ENCODE measurements at regions not wholly inside any gene's neighbourhood (a gene's known extent, or its start where the extent isn't known, plus 50 kb on each side); places are given as distances from the start of the nearest gene placed in this dataset.
"Not testable (repeated sequence)": the region's sequence is repeated elsewhere in the genome, so short reads cannot be mapped to it uniquely, and the experiment has no call there.

GRCh38 chr1:199490769-199491527 is 536.6 kb upstream of the NR5A2 start:
- DNase-seq (ENCODE audit: low spot score): no peak

- DNase-seq (ENCODE audit: low spot score): no peak
Measured at GRCh38 chr1:199495432-199495831, 532.1 kb upstream of the NR5A2 start.

GRCh38 chr1:199498802-199499201 is 528.7 kb upstream of the NR5A2 start:
- not testable (repeated sequence) for DNase-seq (ENCODE audit: low spot score)

GRCh38 chr1:199508072-199508471 is 519.4 kb upstream of the NR5A2 start:
- DNase-seq (ENCODE audit: low spot score): no peak

- no peak for DNase-seq (ENCODE audit: low spot score)
Measured at GRCh38 chr1:199508653-199509052, 518.9 kb upstream of the NR5A2 start.

- DNase-seq (ENCODE audit: low spot score): no peak
Measured at GRCh38 chr1:199509456-199509855, 518.1 kb upstream of the NR5A2 start.

GRCh38 chr1:199510314-199510713 is 517.2 kb upstream of the NR5A2 start:
- DNase-seq (ENCODE audit: low spot score): no peak

- no peak for DNase-seq (ENCODE audit: low spot score)
Measured at GRCh38 chr1:199512037-199512710, 515.3 kb upstream of the NR5A2 start.

GRCh38 chr1:199515261-199515660 is 512.2 kb upstream of the NR5A2 start:
- DNase-seq (ENCODE audit: low spot score): no peak

GRCh38 chr1:199522338-199522737 is 505.2 kb upstream of the NR5A2 start:
- DNase-seq (ENCODE audit: low spot score): no peak

GRCh38 chr1:199522936-199523335 is 504.6 kb upstream of the NR5A2 start:
- DNase-seq (ENCODE audit: low spot score): no peak

- no peak for DNase-seq (ENCODE audit: low spot score)
Measured at GRCh38 chr1:199529324-199529723, 498.2 kb upstream of the NR5A2 start.

GRCh38 chr1:199533361-199533760 is 494.1 kb upstream of the NR5A2 start:
- DNase-seq (ENCODE audit: low spot score): not testable (repeated sequence)

GRCh38 chr1:199545780-199546179 is 481.7 kb upstream of the NR5A2 start:
- DNase-seq (ENCODE audit: low spot score): no peak

- DNase-seq (ENCODE audit: low spot score): no peak
Measured at GRCh38 chr1:199546323-199546722, 481.2 kb upstream of the NR5A2 start.

- no peak for DNase-seq (ENCODE audit: low spot score)
Measured at GRCh38 chr1:199549421-199549820, 478.1 kb upstream of the NR5A2 start.

GRCh38 chr1:199550199-199551065 is 477.1 kb upstream of the NR5A2 start:
- DNase-seq (ENCODE audit: low spot score): no peak

GRCh38 chr1:199551967-199552565 is 475.4 kb upstream of the NR5A2 start:
- DNase-seq (ENCODE audit: low spot score): no peak

GRCh38 chr1:199553104-199553503 is 474.4 kb upstream of the NR5A2 start:
- no peak for DNase-seq (ENCODE audit: low spot score)

GRCh38 chr1:199561334-199561733 is 466.2 kb upstream of the NR5A2 start:
- no peak for DNase-seq (ENCODE audit: low spot score)

- DNase-seq (ENCODE audit: low spot score): no peak
Measured at GRCh38 chr1:199573047-199573446, 454.5 kb upstream of the NR5A2 start.

- no peak for DNase-seq (ENCODE audit: low spot score)
Measured at GRCh38 chr1:199574950-199575349, 452.6 kb upstream of the NR5A2 start.

Measured in mesenteric fat pad (tissue), 1 donor.